GM12878 (cell line): ENCODE measurements at regions not wholly inside any gene's neighbourhood (a gene's known extent, or its start where the extent isn't known, plus 50 kb on each side); places are given as distances from the start of the nearest gene placed in this dataset.

ENCODE experiments used
- ATAC-seq: fragments of 200-7000 bp; cut with Tn5 transposase; 3 replicates; pipeline ENCODE4 v1.9.1; 2020; ENCODE audit warnings: mild to moderate bottlenecking, moderate library complexity
- BruUV-seq: library from RNA; stranded (reverse); fragments of 400-500 nt; replicated peaks from 2 replicates; lab custom pipeline; 2021; lab: Mats Ljungman, UMichigan
- CTCF ChIA-PET: fragments of 300-600 bp; sonication (Branson Sonifier 250); formaldehyde crosslinking; extraction: SDS; loops from one replicate; lab custom pipeline; 2021; ENCODE audit warnings: inconsistent platforms; lab: Yijun Ruan, JAX
- POLR2A ChIA-PET: fragments of 350-600 bp; formaldehyde crosslinking; extraction: SDS; loops from one replicate; lab custom pipeline; 2021; ENCODE audit warnings: inconsistent platforms; lab: Charles Lee
- RAD21 ChIA-PET: fragments of 300-600 bp; sonication (Branson Sonifier 250); formaldehyde crosslinking; loops from one replicate; lab custom pipeline; 2023; ENCODE audit warnings: antibody characterized with exemption; ENCODE audit not compliant: unreplicated experiment; lab: Charles Lee
- SMC1A ChIA-PET: fragments of 300-600 bp; sonication (Branson Sonifier 250); formaldehyde crosslinking; loops from one replicate; lab custom pipeline; 2023; ENCODE audit not compliant: unreplicated experiment, uncharacterized antibody; lab: Charles Lee
- DNase-seq: peaks from one replicate; pipeline ENCODE4 v3.0.0-alpha.2; 2011; ENCODE audit warnings: low read depth, low spot score
- FAIRE-seq: peaks from 3 replicates; lab custom pipeline; 2011; peaks lifted over from hg19 to GRCh38; lab: Jason Lieb, UNC
- H2AFZ ChIP-seq: 2 replicates; pipeline ENCODE4 v1.6.0; 2011; ENCODE audit warnings: low read depth, low read length, control low read depth; ENCODE audit not compliant: control insufficient read depth
- H3K27ac ChIP-seq: 2 replicates; pipeline ENCODE4 v1.5.1; 2011; ENCODE audit warnings: control low read depth; ENCODE audit not compliant: control insufficient read depth, insufficient read depth
- H3K27me3 ChIP-seq, 2 experiments: replicated peaks in 1 of 2; 2 replicates each; pipeline versions ENCODE4 v1.6.0 to v1.6.1; 2011; ENCODE audit warnings: low read length in 1 of 2; ENCODE audit not compliant: control insufficient read depth in 2 of 2, insufficient read depth in 2 of 2
- H3K36me3 ChIP-seq, 2 experiments: 2 replicates each; pipeline ENCODE4 v1.5.1; 2011; ENCODE audit warnings: low read length in 1 of 2; ENCODE audit not compliant: control insufficient read depth in 2 of 2, insufficient read depth in 2 of 2
- H3K4me1 ChIP-seq: 2 replicates; pipeline ENCODE4 v1.6.1; 2011; ENCODE audit warnings: mild to moderate bottlenecking, low read length, moderate library complexity, mixed read lengths; ENCODE audit not compliant: control insufficient read depth, insufficient read depth
- H3K4me2 ChIP-seq: 2 replicates; pipeline ENCODE4 v1.6.0; 2011; ENCODE audit warnings: control low read depth; ENCODE audit not compliant: control insufficient read depth, insufficient read depth
- H3K4me3 ChIP-seq: fragments of 200-600 bp; sonication (generic); 2 replicates; pipeline ENCODE4 v1.5.1; 2016
- H3K79me2 ChIP-seq: 2 replicates; pipeline ENCODE4 v1.6.0; 2011; ENCODE audit warnings: low read length; ENCODE audit not compliant: control insufficient read depth, insufficient read depth
- H3K9ac ChIP-seq: 2 replicates; pipeline ENCODE4 v1.8.0; 2011; ENCODE audit warnings: low read length, control low read depth, mixed read lengths; ENCODE audit not compliant: control insufficient read depth, insufficient read depth
- H3K9me3 ChIP-seq: replicated peaks from 3 replicates; pipeline ENCODE4 v1.5.1; 2011; ENCODE audit warnings: mild to moderate bottlenecking, low read length; ENCODE audit not compliant: control insufficient read depth, insufficient read depth
- H4K20me1 ChIP-seq: 2 replicates; pipeline ENCODE4 v1.6.0; 2011; ENCODE audit not compliant: control insufficient read depth, insufficient read depth
- PAX5 ChIP-seq: IDR thresholded peaks from 2 replicates; pipeline ENCODE4 v1.6.1; 2011; ENCODE audit warnings: low read depth, low read length, borderline replicate concordance
- PML ChIP-seq: IDR thresholded peaks from 2 replicates; pipeline ENCODE4 v1.6.1; 2012; ENCODE audit warnings: low read length, inconsistent platforms
- RUNX3 ChIP-seq: IDR thresholded peaks from 2 replicates; pipeline ENCODE4 v1.6.1; 2012; ENCODE audit warnings: low read length, inconsistent platforms
- ZNF274 ChIP-seq: IDR thresholded peaks from one replicate; pipeline ENCODE4 v1.8.0; 2011; ENCODE audit not compliant: insufficient read length, insufficient read depth
- WGBS: methylation state at CpG from one replicate; pipeline ENCODE4 v1.1.6; 2016; ENCODE audit warnings: low lambda C conversion rate; ENCODE audit not compliant: insufficient replicate concordance, insufficient coverage; ENCODE audit errors: missing lambda C conversion rate; 5-methylcytosine and 5-hydroxymethylcytosine counted together
- in situ Hi-C: fragments of 300-500 bp; cut with MboI; formaldehyde crosslinking; loops from 9 replicates; pipeline ENCODE4 v1.14.3; 2018; ENCODE audit warnings: mixed read lengths
- intact Hi-C: fragments of 100-400 bp; cut with micrococcal nuclease; formaldehyde crosslinking; loops from one replicate; pipeline ENCODE4 v1.14.2; 2022; ENCODE audit not compliant: unreplicated experiment

GRCh38 chr10:93150289-93150688 is 76.6 kb downstream of the CYP26A1 start:
- no peaks in the 10 kb centered on the region for H3K4me1 ChIP-seq
- intact Hi-C loops = no loop called here
- H3K79me2 ChIP-seq = no peaks in the 10 kb centered on the region
- RAD21 ChIA-PET = no interaction called here
- H3K4me2 ChIP-seq = no peak overlapping the region
- H3K36me3 ChIP-seq = no peaks in the 10 kb centered on the region
- 0% methylated on average over 1 of the region's 1 CpG for WGBS
- no TSS peak for BruUV-seq
- no peak overlapping the region for H2AFZ ChIP-seq
- H3K9ac ChIP-seq = no peak overlapping the region
- in situ Hi-C loops = no loop called here
- no peak for FAIRE-seq
- no peaks in the 10 kb centered on the region; the same call in 2 of the 3 replicates for H3K9me3 ChIP-seq
- no peak overlapping the region for H3K27ac ChIP-seq
- no peak for DNase-seq
- SMC1A ChIA-PET = no interaction called here
- POLR2A ChIA-PET = no interaction called here
- H3K27me3 ChIP-seq = no peaks in the 10 kb centered on the region
- TF ChIP-seq ZNF274 (no peak), RUNX3 (peak; percentile 36)
- no peak overlapping the region for H3K4me3 ChIP-seq
- no peak for ATAC-seq
- CTCF ChIA-PET = no interaction called here
- no peaks in the 10 kb centered on the region for H4K20me1 ChIP-seq

GRCh38 chr10:93150990-93151547 is 77.4 kb downstream of the CYP26A1 start:
- Histone ChIP-seq H3K9me3 (no peaks in the 10 kb centered on the region; the same call in 2 of the 3 replicates), H4K20me1 (no peaks in the 10 kb centered on the region), H3K4me3 (no peak overlapping the region), H3K9ac (no peak overlapping the region), H2AFZ (no peak overlapping the region), H3K36me3 (no peaks in the 10 kb centered on the region), H3K4me1 (no peaks in the 10 kb centered on the region), H3K79me2 (no peaks in the 10 kb centered on the region), H3K27me3 (no peaks in the 10 kb centered on the region), H3K27ac (no peak overlapping the region), H3K4me2 (no peak overlapping the region)
- in situ Hi-C loops (no loop called here), intact Hi-C loops (no loop called here)
- 37% methylated on average over 8 of the region's 8 CpGs for WGBS
- RAD21 ChIA-PET = no interaction called here
- no TSS peak for BruUV-seq
- ATAC-seq (no peak), FAIRE-seq (no peak), DNase-seq (no peak)
- POLR2A ChIA-PET = no interaction called here
- SMC1A ChIA-PET = no interaction called here
- CTCF ChIA-PET = no interaction called here
- no peak for TF ChIP-seq PML
- peak; percentile 84; the same call in 1 of the 2 replicates for TF ChIP-seq PAX5
